H1 (cell line): ENCODE measurements at regions not wholly inside any gene's neighbourhood (a gene's known extent, or its start where the extent isn't known, plus 50 kb on each side); places are given as distances from the start of the nearest gene placed in this dataset.
A peak's percentile ranks its signal among the peaks of the same experiment; 100 is the strongest.

Source experiments
- CTCF ChIA-PET: fragments of 300-600 bp; sonication (Branson Sonifier 250); formaldehyde crosslinking; loops from one replicate; lab custom pipeline; 2021; ENCODE audit not compliant: partially characterized antibody; lab: Charles Lee
- POLR2A ChIA-PET: fragments of 300-600 bp; sonication (Branson Sonifier 250); formaldehyde crosslinking; loops from one replicate; lab custom pipeline; 2021; ENCODE audit warnings: inconsistent platforms; ENCODE audit not compliant: partially characterized antibody; lab: Charles Lee
- DNase-seq, 2 experiments: peaks; one replicate each; pipeline versions ENCODE4 v3.0.0 to v3.0.0-alpha.2; 2010 to 2022; ENCODE audit warnings: low spot score in 2 of 2, low read depth in 1 of 2, mixed read lengths in 1 of 2
- FAIRE-seq: peaks from 2 replicates; lab custom pipeline; 2011; peaks lifted over from hg19 to GRCh38; lab: Jason Lieb, UNC
- H2AFZ ChIP-seq: 2 replicates; pipeline ENCODE4 v1.8.1; 2012; ENCODE audit warnings: low read length, inconsistent platforms
- H2AK5ac ChIP-seq: 2 replicates; pipeline ENCODE4 v1.6.1; 2013; ENCODE audit warnings: low read depth, low read length
- H2BK120ac ChIP-seq: replicated peaks from 2 replicates; pipeline ENCODE3; 2013; ENCODE audit warnings: low read depth, low read length, inconsistent platforms
- H2BK12ac ChIP-seq: 2 replicates; pipeline ENCODE4 v1.6.1; 2013; ENCODE audit warnings: low read depth, low read length
- H2BK15ac ChIP-seq: 2 replicates; pipeline ENCODE4 v1.6.1; 2013; ENCODE audit warnings: low read length
- H2BK20ac ChIP-seq: 2 replicates; pipeline ENCODE4 v1.6.1; 2013; ENCODE audit warnings: low read length
- H2BK5ac ChIP-seq: 2 replicates; pipeline ENCODE4 v1.6.1; 2013; ENCODE audit warnings: low read depth, low read length
- H3K14ac ChIP-seq: 2 replicates; pipeline ENCODE4 v1.6.1; 2013; ENCODE audit warnings: inconsistent platforms; ENCODE audit not compliant: insufficient read length
- H3K18ac ChIP-seq: 2 replicates; pipeline ENCODE4 v1.6.1; 2013; ENCODE audit warnings: low read length; ENCODE audit errors: extremely low read depth
- H3K23ac ChIP-seq: 2 replicates; pipeline ENCODE4 v1.6.1; 2013; ENCODE audit warnings: inconsistent platforms; ENCODE audit not compliant: insufficient read length
- H3K23me2 ChIP-seq: 2 replicates; pipeline ENCODE4 v1.6.1; 2013; ENCODE audit warnings: low read depth, low read length
- H3K27ac ChIP-seq: 2 replicates; pipeline ENCODE4 v1.6.1; 2011; ENCODE audit warnings: low read depth, low read length, inconsistent platforms
- H3K27me3 ChIP-seq, 4 experiments: replicated peaks in 1 of 4; 1 replicate in 1 of 4; 2 replicates in 3 of 4; pipeline versions ENCODE4 v1.6.1 to v1.8.1; 2011 to 2013; ENCODE audit warnings: low read length in 3 of 4, mild to moderate bottlenecking in 3 of 4, inconsistent platforms in 2 of 4, mixed read lengths in 2 of 4, moderate library complexity in 1 of 4; ENCODE audit not compliant: control insufficient read depth in 3 of 4, insufficient read depth in 3 of 4; ENCODE audit errors: extremely low read depth in 1 of 4
- H3K36me3 ChIP-seq, 4 experiments: 2 replicates each; pipeline versions ENCODE4 v1.6.1 to v1.8.1; 2011 to 2013; ENCODE audit warnings: mild to moderate bottlenecking in 4 of 4, low read length in 3 of 4, moderate library complexity in 2 of 4, control low read depth in 1 of 4, inconsistent platforms in 1 of 4; ENCODE audit not compliant: insufficient read depth in 4 of 4, control insufficient read depth in 2 of 4
- H3K4ac ChIP-seq: replicated peaks from 2 replicates; pipeline ENCODE3; 2013; ENCODE audit warnings: low read length, low read depth, mixed read lengths, inconsistent platforms; ENCODE audit not compliant: insufficient read length
- H3K4me1 ChIP-seq, 4 experiments: replicated peaks in 1 of 4; 1 replicate in 1 of 4; 2 replicates in 3 of 4; pipeline versions ENCODE4 v1.6.1 to v1.8.1; 2011 to 2013; ENCODE audit warnings: low read length in 3 of 4, inconsistent platforms in 2 of 4, mixed read lengths in 1 of 4; ENCODE audit not compliant: insufficient read depth in 4 of 4, control insufficient read depth in 3 of 4
- H3K4me2 ChIP-seq, 2 experiments: 2 replicates each; pipeline versions ENCODE4 v1.6.1 to v1.8.1; 2011 to 2013; ENCODE audit warnings: low read depth in 2 of 2, low read length in 2 of 2, control low read depth in 1 of 2, inconsistent platforms in 1 of 2, mild to moderate bottlenecking in 1 of 2; ENCODE audit not compliant: insufficient read depth in 1 of 2
- H3K4me3 ChIP-seq, 4 experiments: fragments of 200-600, 300-600 bp in 1 of 4; sonication (generic), shearing (Covaris generic), sonication (Bioruptor Twin) in 1 of 4; 2 replicates each; pipeline versions ENCODE4 v1.5.1 to v1.8.1; 2011 to 2016; ENCODE audit warnings: low read length in 4 of 4, low read depth in 3 of 4, control low read depth in 2 of 4, inconsistent platforms in 2 of 4, mild to moderate bottlenecking in 2 of 4, mixed read lengths in 1 of 4, moderate library complexity in 1 of 4; ENCODE audit not compliant: insufficient read depth in 2 of 4; ENCODE audit errors: extremely low read depth in 1 of 4
- H3K56ac ChIP-seq: replicated peaks from 2 replicates; pipeline ENCODE3; 2013; ENCODE audit warnings: low read depth, mild to moderate bottlenecking, mixed read lengths, low read length, inconsistent platforms; ENCODE audit not compliant: insufficient read length
- H3K79me1 ChIP-seq: 2 replicates; pipeline ENCODE4 v1.6.1; 2013; ENCODE audit warnings: low read depth, low read length, control low read depth
- H3K79me2 ChIP-seq, 2 experiments: 2 replicates each; pipeline versions ENCODE4 v1.6.1 to v1.8.1; 2012 to 2013; ENCODE audit warnings: low read length in 2 of 2, mild to moderate bottlenecking in 2 of 2, inconsistent platforms in 1 of 2; ENCODE audit not compliant: insufficient read depth in 2 of 2, control insufficient read depth in 1 of 2
- H3K9ac ChIP-seq, 4 experiments: replicated peaks in 1 of 4; 1 replicate in 1 of 4; 2 replicates in 3 of 4; pipeline versions ENCODE4 v1.6.1 to v1.8.1; 2011 to 2013; ENCODE audit warnings: low read depth in 3 of 4, low read length in 3 of 4, control low read depth in 2 of 4, mild to moderate bottlenecking in 2 of 4, moderate library complexity in 2 of 4, inconsistent platforms in 1 of 4; ENCODE audit errors: extremely low read depth in 1 of 4
- H3K9me3 ChIP-seq, 2 experiments: 2 replicates each; pipeline versions ENCODE4 v1.6.1 to v1.8.1; 2012 to 2013; ENCODE audit warnings: mild to moderate bottlenecking in 2 of 2, moderate library complexity in 2 of 2, control low read depth in 1 of 2, inconsistent platforms in 1 of 2, low read depth in 1 of 2, low read length in 1 of 2, mixed read lengths in 1 of 2; ENCODE audit not compliant: insufficient read depth in 2 of 2
- H4K20me1 ChIP-seq, 2 experiments: replicated peaks in 1 of 2; 2 replicates each; pipeline versions ENCODE3 to v1.8.1; 2011 to 2013; ENCODE audit warnings: inconsistent platforms in 2 of 2, low read length in 2 of 2, mild to moderate bottlenecking in 1 of 2; ENCODE audit not compliant: insufficient read depth in 2 of 2, control insufficient read depth in 1 of 2
- H4K5ac ChIP-seq: 2 replicates; pipeline ENCODE4 v1.6.1; 2013; ENCODE audit warnings: low read length, low read depth, mixed read lengths, inconsistent platforms; ENCODE audit not compliant: insufficient read length
- H4K8ac ChIP-seq: 2 replicates; pipeline ENCODE4 v1.8.0; 2013; ENCODE audit warnings: mild to moderate bottlenecking, moderate library complexity, low read length, inconsistent platforms; ENCODE audit not compliant: insufficient read depth; ENCODE audit errors: extremely low read depth
- H4K91ac ChIP-seq: replicated peaks from 2 replicates; pipeline ENCODE3; 2013; ENCODE audit warnings: low read length, mixed read lengths, inconsistent platforms; ENCODE audit not compliant: insufficient read length
- FOSL1 ChIP-seq: IDR thresholded peaks from 2 replicates; pipeline ENCODE4 v1.6.1; 2011; ENCODE audit warnings: mild to moderate bottlenecking, low read depth, low read length, moderate library complexity; ENCODE audit not compliant: insufficient read depth
- RAD21 ChIP-seq, 2 experiments: IDR thresholded peaks in 1 of 2; conservative IDR thresholded peaks in 1 of 2; 2 replicates each; pipeline ENCODE4 v1.6.1; 2011; ENCODE audit warnings: low read depth in 2 of 2, low read length in 2 of 2, improper control_type of control experiment in 1 of 2, inconsistent platforms in 1 of 2, mild to moderate bottlenecking in 1 of 2, moderate library complexity in 1 of 2
- WGBS, 2 experiments: shearing (Covaris generic) in 1 of 2; methylation state at CpG; one replicate each; pipeline versions ENCODE4 v1.1.6 to v1.1.7; 2013 to 2015; ENCODE audit warnings: low lambda C conversion rate in 2 of 2, mixed read lengths in 2 of 2, inconsistent platforms in 1 of 2, low coverage in 1 of 2, missing lambda C conversion rate in 1 of 2; ENCODE audit not compliant: insufficient replicate concordance in 2 of 2, insufficient coverage in 1 of 2, insufficient read length in 1 of 2; ENCODE audit errors: extremely low coverage in 1 of 2, missing lambda C conversion rate in 1 of 2; 5-methylcytosine and 5-hydroxymethylcytosine counted together

GRCh38 chr6:21710216-21710615 is 116.7 kb downstream of the SOX4 start:
- Histone ChIP-seq H3K23ac (no peak overlapping the region), H3K4ac (no peak overlapping the region), H3K79me1 (no peaks in the 10 kb centered on the region), H3K27me3 (no peaks in the 10 kb centered on the region), H2AFZ (no peak overlapping the region), H2AK5ac (no peak overlapping the region), H3K79me2 (peaks cover 26 to 96% of the 10 kb centered on the region in 2 experiments), H2BK5ac (no peak overlapping the region; the same call in 1 of the 2 replicates), H3K14ac (no peak overlapping the region), H2BK12ac (no peak overlapping the region), H3K4me2 (0 out of 4 replicates have a peak overlapping the region, but pooled peaks of 1 of the 2 experiments have one; percentile 7), H3K9me3 (no peaks in the 10 kb centered on the region), H4K8ac (no peak overlapping the region), H2BK120ac (no peak overlapping the region), H3K27ac (no peak overlapping the region), H3K36me3 (no peaks in the 10 kb centered on the region), H2BK20ac (no peak overlapping the region), H2BK15ac (no peak overlapping the region), H3K23me2 (no peaks in the 10 kb centered on the region), H3K9ac (no peak overlapping the region), H4K20me1 (peaks cover 4 to 7% of the 10 kb centered on the region in 2 experiments), H3K4me1 (peaks cover 0 to 13% (median 7%) of the 10 kb centered on the region in 4 experiments; a peak in 4 of 7 replicates), H4K91ac (no peak overlapping the region), H4K5ac (no peak overlapping the region), H3K4me3 (no peak overlapping the region), H3K18ac (no peak overlapping the region), H3K56ac (no peak overlapping the region)
- ChIA-PET CTCF (interaction anchor here (1.1 kb wide), 1 partner anchor 37 kb away, joined by 3 read pairs; no protein-coding TSS in a partner anchor), POLR2A (interaction anchor here (1.0 to 1.1 kb wide), 2 partner anchors 9 to 32 kb away, joined by 3 read pairs; no protein-coding TSS in a partner anchor)
- 75% methylated on average over 1 of the region's 1 CpG; no CpG with 5 or more reads in 1 of the 2 experiments for WGBS, 2 experiments
- FAIRE-seq, result no peak
- DNase-seq, result no peak
- TF ChIP-seq RAD21 (IDR thresholded peaks at IDR 0.05 in 1 of 2, conservative IDR thresholded peaks at IDR 0.05 in 1 of 2; ENCODE audit: low read depth in 2 of 2, low read length in 2 of 2), result peak in 1 of 2 experiments; percentile 20; a peak in 1 of 4 replicates
- no peak for TF ChIP-seq FOSL1
